Keratinocyte (primary cell): ENCODE measurements at regions not wholly inside any gene's neighbourhood (a gene's known extent, or its start where the extent isn't known, plus 50 kb on each side); places are given as distances from the start of the nearest gene placed in this dataset.

Experiments
- CTCF ChIP-seq, 3 experiments: IDR thresholded peaks in 1 of 3; conservative IDR thresholded peaks in 1 of 3; optimal IDR thresholded peaks in 1 of 3; 2 replicates in 2 of 3; 3 replicates in 1 of 3; pipeline versions ENCODE3 to v1.5.1; 2011; ENCODE audit warnings: low read length in 3 of 3, mild to moderate bottlenecking in 3 of 3, moderate library complexity in 2 of 3, control low read depth in 1 of 3, inconsistent platforms in 1 of 3; ENCODE audit not compliant: insufficient read depth in 2 of 3; ENCODE audit errors: extremely low read depth in 1 of 3
- EZH2 ChIP-seq: IDR thresholded peaks from one replicate; pipeline ENCODE4 v1.6.1; 2012; ENCODE audit warnings: inconsistent platforms, mild to moderate bottlenecking, low read length, moderate library complexity

GRCh38 chr7:156062286-156062685 lies 250.0 kb upstream of the SHH start:
- TF ChIP-seq CTCF (optimal IDR thresholded peaks at IDR 0.05 in 1 of 3, IDR thresholded peaks at IDR 0.05 in 1 of 3, conservative IDR thresholded peaks at IDR 0.05 in 1 of 3; ENCODE audit: extremely low read depth in 1 of 3, insufficient read depth in 2 of 3, low read length in 3 of 3) (no peak), EZH2 (no peak)
